Smooth muscle cell (in vitro differentiated cells): ENCODE measurements at regions not wholly inside any gene's neighbourhood (a gene's known extent, or its start where the extent isn't known, plus 50 kb on each side); places are given as distances from the start of the nearest gene placed in this dataset.
"Not testable (repeated sequence)": the region's sequence is repeated elsewhere in the genome, so short reads cannot be mapped to it uniquely, and the experiment has no call there.

Experiments used
- DNase-seq: peaks from one replicate; lab custom pipeline; 2025; ENCODE audit not compliant: unreplicated experiment; lab: John Stamatoyannopoulos, UW
- H2AFZ ChIP-seq: fragments of 200-600 bp; sonication (generic); 2 replicates; pipeline ENCODE4 v1.6.0; 2016; ENCODE audit warnings: antibody characterized with exemption, low read depth, mild to moderate bottlenecking
- H3F3A ChIP-seq: fragments of 200-600 bp; sonication (generic); 2 replicates; pipeline ENCODE4 v1.6.0; 2017; ENCODE audit warnings: antibody characterized with exemption, low read depth
- H3K27ac ChIP-seq: fragments of 200-600 bp; sonication (generic); 2 replicates; pipeline ENCODE4 v1.5.1; 2016; ENCODE audit warnings: low read depth, mild to moderate bottlenecking
- H3K27me3 ChIP-seq: fragments of 200-600 bp; sonication (generic); 2 replicates; pipeline ENCODE4 v1.6.1; 2016; ENCODE audit warnings: low read depth, mild to moderate bottlenecking
- H3K36me3 ChIP-seq: fragments of 200-600 bp; sonication (generic); 2 replicates; pipeline ENCODE4 v1.5.1; 2016; ENCODE audit warnings: low read depth
- H3K4me1 ChIP-seq: fragments of 200-600 bp; sonication (generic); 2 replicates; pipeline ENCODE4 v1.5.1; 2016; ENCODE audit warnings: low read depth
- H3K4me2 ChIP-seq: fragments of 200-600 bp; sonication (generic); 2 replicates; pipeline ENCODE4 v1.6.0; 2016; ENCODE audit warnings: mild to moderate bottlenecking
- H3K4me3 ChIP-seq: fragments of 200-600 bp; sonication (generic); 2 replicates; pipeline ENCODE4 v1.5.1; 2016; ENCODE audit warnings: mild to moderate bottlenecking
- H3K79me2 ChIP-seq: fragments of 200-600 bp; sonication (generic); 2 replicates; pipeline ENCODE4 v1.6.0; 2016; ENCODE audit warnings: low read depth, mild to moderate bottlenecking
- H3K9ac ChIP-seq: fragments of 200-600 bp; sonication (generic); 2 replicates; pipeline ENCODE4 v1.6.0; 2016; ENCODE audit warnings: low read depth
- H3K9me3 ChIP-seq: fragments of 200-600 bp; sonication (generic); replicated peaks from 2 replicates; pipeline ENCODE4 v1.5.1; 2016; ENCODE audit warnings: low read depth
- H4K20me1 ChIP-seq: fragments of 200-600 bp; sonication (generic); 2 replicates; pipeline ENCODE4 v1.6.0; 2016; ENCODE audit warnings: low read depth
- CTCF ChIP-seq: fragments of 200-600 bp; sonication (generic); IDR thresholded peaks from 2 replicates; pipeline ENCODE4 v1.5.1; 2017; ENCODE audit warnings: borderline replicate concordance, mild to moderate bottlenecking, antibody characterized with exemption; ENCODE audit not compliant: insufficient read depth, poor library complexity, severe bottlenecking
- WGBS: methylation state at CpG from one replicate; pipeline ENCODE4 v1.1.7; 2016; ENCODE audit warnings: low lambda C conversion rate; 5-methylcytosine and 5-hydroxymethylcytosine counted together

- no peak overlapping the region for H3K4me3 ChIP-seq
Observed at GRCh38 chr9:38127271-38127839, 58.3 kb upstream of the SHB start.

GRCh38 chr9:38126730-38127129, 57.7 kb upstream of the SHB start:
- Histone ChIP-seq H3F3A (no peaks in the 10 kb centered on the region), H3K9ac (no peak overlapping the region), H3K79me2 (no peaks in the 10 kb centered on the region), H3K27me3 (no peaks in the 10 kb centered on the region), H3K27ac (no peak overlapping the region), H3K4me1 (no peaks in the 10 kb centered on the region), H3K9me3 (no peaks in the 10 kb centered on the region), H3K36me3 (no peaks in the 10 kb centered on the region), H4K20me1 (no peaks in the 10 kb centered on the region), H3K4me2 (no peak overlapping the region), H2AFZ (no peak overlapping the region), H3K4me3 (no peak overlapping the region)
- no peak for TF ChIP-seq CTCF
- 83% methylated on average over 6 of the region's 6 CpGs for whole genome bisulfite sequencing
- DNase-seq: no peak

More at GRCh38 chr9:38127271-38127839, 58.3 kb upstream of the SHB start:
- Histone ChIP-seq H3K4me1 (no peaks in the 10 kb centered on the region), H3K27me3 (peaks cover 5% of the 10 kb centered on the region), H3K9ac (no peak overlapping the region), H3K4me2 (no peak overlapping the region), H4K20me1 (no peaks in the 10 kb centered on the region), H2AFZ (no peak overlapping the region), H3K79me2 (no peaks in the 10 kb centered on the region), H3K9me3 (no peaks in the 10 kb centered on the region), H3K27ac (no peak overlapping the region), H3K36me3 (no peaks in the 10 kb centered on the region), H3F3A (no peaks in the 10 kb centered on the region)
- no peak for DNase-seq
- WGBS: 59% methylated on average over 6 of the region's 6 CpGs
- no peak for TF ChIP-seq CTCF

- Histone ChIP-seq H2AFZ (no peak overlapping the region), H3K9me3 (no peaks in the 10 kb centered on the region), H3K9ac (no peak overlapping the region), H3K4me1 (no peaks in the 10 kb centered on the region), H3K27me3 (no peaks in the 10 kb centered on the region), H3K4me3 (no peak overlapping the region), H3F3A (no peaks in the 10 kb centered on the region), H3K27ac (no peak overlapping the region), H3K79me2 (no peaks in the 10 kb centered on the region), H3K4me2 (no peak overlapping the region), H3K36me3 (no peaks in the 10 kb centered on the region), H4K20me1 (no peaks in the 10 kb centered on the region)
- DNase-seq: no peak
- WGBS: 83% methylated on average over 7 of the region's 7 CpGs
- TF ChIP-seq CTCF: no peak
Observed at GRCh38 chr9:38125889-38126288, 56.9 kb upstream of the SHB start.

GRCh38 chr9:38123359-38123758, 54.3 kb upstream of the SHB start:
- not testable (repeated sequence) for DNase-seq, H3K27ac ChIP-seq, H3K79me2 ChIP-seq, H2AFZ ChIP-seq, H3K4me3 ChIP-seq, H3K27me3 ChIP-seq, H3K4me2 ChIP-seq, H3K4me1 ChIP-seq, H3F3A ChIP-seq, H3K9me3 ChIP-seq, H4K20me1 ChIP-seq, H3K9ac ChIP-seq, H3K36me3 ChIP-seq
- 64% methylated on average over 1 of the region's 1 CpG for WGBS
